BJ (cell line): ENCODE measurements at regions not wholly inside any gene's neighbourhood (a gene's known extent, or its start where the extent isn't known, plus 50 kb on each side); places are given as distances from the start of the nearest gene placed in this dataset.

Source experiments
- CTCF ChIA-PET: fragments of 350-600 bp; formaldehyde crosslinking; extraction: SDS; loops from one replicate; lab custom pipeline; 2021; ENCODE audit warnings: antibody characterized with exemption, inconsistent platforms; lab: Yijun Ruan, JAX
- POLR2A ChIA-PET: fragments of 300-600 bp; sonication (Branson Sonifier 250); formaldehyde crosslinking; extraction: SDS; loops from one replicate; lab custom pipeline; 2021; ENCODE audit warnings: antibody characterized with exemption; lab: Charles Lee
- DNase-seq: peaks from one replicate; pipeline ENCODE4 v3.0.0-alpha.2; 2011; ENCODE audit warnings: low read depth
- H3K27me3 ChIP-seq: 2 replicates; pipeline ENCODE4 v1.6.0; 2011; ENCODE audit warnings: low read length; ENCODE audit not compliant: control insufficient read depth, insufficient read depth
- H3K36me3 ChIP-seq: 2 replicates; pipeline ENCODE4 v1.5.1; 2011; ENCODE audit warnings: low read length; ENCODE audit not compliant: control insufficient read depth, insufficient read depth
- H3K4me3 ChIP-seq: 2 replicates; pipeline ENCODE4 v1.5.1; 2011; ENCODE audit warnings: low read depth, mild to moderate bottlenecking, control low read depth, low read length
- CTCF ChIP-seq: IDR thresholded peaks from 2 replicates; pipeline ENCODE4 v1.5.1; 2011; ENCODE audit warnings: low read depth, mild to moderate bottlenecking, control low read depth, inconsistent platforms, low read length, moderate library complexity; ENCODE audit not compliant: insufficient read depth

DNA sequence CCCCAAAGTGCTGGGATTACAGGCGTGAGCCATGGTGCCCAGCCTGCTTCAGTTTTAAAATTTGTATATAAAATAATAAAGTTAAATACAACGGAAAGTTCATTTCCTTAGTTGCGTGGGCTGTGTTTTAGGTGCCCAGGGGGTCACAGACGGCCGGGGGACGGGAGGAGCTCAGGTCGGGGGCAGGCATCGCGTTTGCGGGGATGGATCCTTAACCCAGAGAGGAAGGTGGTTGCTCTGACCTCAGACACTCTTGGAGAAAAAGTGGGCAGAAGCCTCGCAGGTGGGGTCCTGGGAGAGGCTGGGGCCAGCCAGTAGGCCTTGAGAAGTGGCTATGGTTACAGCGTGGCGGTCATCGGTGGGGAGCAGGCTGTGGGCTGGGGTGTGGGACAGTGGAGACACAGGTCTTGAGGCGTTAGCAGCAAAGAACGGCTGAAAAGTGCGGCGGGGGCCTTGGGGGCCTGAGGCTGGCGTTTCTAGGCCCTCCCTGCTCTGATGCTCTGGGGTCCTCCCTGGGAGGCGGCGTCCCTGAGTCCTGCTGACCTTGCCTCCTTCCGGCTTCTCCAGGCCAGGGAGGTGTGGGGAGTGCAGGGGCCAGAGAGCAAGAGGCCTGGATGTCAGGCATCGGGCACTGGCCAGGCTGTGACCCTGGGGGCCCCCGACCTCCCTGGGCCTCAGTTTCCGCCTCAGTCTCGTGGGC, 54.4 kb downstream of the UNCX start:
- ChIA-PET POLR2A (no interaction called here), CTCF (no interaction called here)
- Histone ChIP-seq H3K4me3 (no peak overlapping the region), H3K27me3 (peaks cover 10% of the 10 kb centered on the region), H3K36me3 (no peaks in the 10 kb centered on the region)
- no peak for DNase-seq
- no peak for TF ChIP-seq CTCF

DNA sequence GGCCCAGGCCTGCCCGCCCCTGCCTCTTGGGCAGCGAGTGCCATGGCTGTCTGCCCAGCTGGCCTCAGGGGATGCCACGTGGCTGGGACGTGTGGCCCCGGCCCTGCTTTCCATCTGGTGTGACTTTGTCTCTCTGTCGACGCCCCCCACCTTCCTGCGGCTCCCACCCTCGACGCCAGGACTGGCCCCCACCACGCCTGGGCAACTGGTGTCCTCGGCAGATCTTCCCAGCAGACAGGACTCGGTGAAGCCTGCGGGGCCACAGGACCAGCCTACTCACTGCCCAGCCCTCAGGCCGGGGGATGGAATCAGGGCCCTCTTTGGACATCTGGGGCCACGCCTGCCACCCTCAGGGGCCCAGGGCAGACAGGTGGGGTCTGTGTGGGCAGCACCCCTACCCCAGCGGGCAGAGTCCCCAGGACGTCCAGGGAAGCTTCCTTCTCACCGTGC, 55.1 kb downstream of the UNCX start:
- DNase-seq, result no peak
- POLR2A ChIA-PET, result no interaction called here
- no peak for TF ChIP-seq CTCF
- Histone ChIP-seq H3K4me3 (no peak overlapping the region), H3K36me3 (no peaks in the 10 kb centered on the region), H3K27me3 (peaks cover 13% of the 10 kb centered on the region)
- CTCF ChIA-PET, result interaction anchor here (0.7 kb wide), 1 partner anchor 40 kb away, joined by 3 read pairs; no protein-coding TSS in a partner anchor

GRCh38 chr7:1288390-1288995, 55.8 kb downstream of the UNCX start:
- no peaks in the 10 kb centered on the region for H3K36me3 ChIP-seq
- DNase-seq, result no peak
- ChIA-PET POLR2A (no interaction called here), CTCF (interaction anchor here (0.7 kb wide), 1 partner anchor 41 kb away, joined by 3 read pairs; no protein-coding TSS in a partner anchor)
- H3K27me3 ChIP-seq, result peaks cover 13% of the 10 kb centered on the region
- no peak for TF ChIP-seq CTCF
- no peak overlapping the region for H3K4me3 ChIP-seq

DNA sequence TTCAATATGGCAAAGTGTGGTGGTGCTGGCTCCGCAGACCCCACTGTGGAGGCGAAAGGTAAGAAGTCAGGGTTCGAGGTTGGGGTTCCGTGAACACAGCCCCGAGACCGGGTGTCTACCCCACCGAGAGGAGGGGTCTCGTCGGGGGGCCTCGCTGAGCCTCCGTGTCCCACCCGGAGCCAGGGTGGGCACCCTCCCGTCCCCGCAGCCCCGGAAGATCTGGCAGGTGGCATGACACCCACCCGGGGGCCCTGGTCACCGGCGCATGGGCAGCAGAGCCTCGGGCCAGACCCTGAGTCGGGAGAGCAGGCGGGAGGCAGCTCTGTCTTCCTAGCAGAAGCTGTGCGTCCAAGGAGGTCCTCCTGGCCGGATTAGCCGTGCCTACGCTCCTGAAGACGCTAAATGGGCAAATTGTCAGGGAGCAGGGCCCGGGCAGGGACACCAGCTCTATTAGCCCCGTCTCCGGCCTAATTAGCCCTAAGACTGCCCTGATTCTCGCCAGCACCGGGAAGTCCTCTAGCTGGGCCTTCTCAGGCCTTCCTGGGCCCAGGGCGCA, 56.4 kb downstream of the UNCX start:
- POLR2A ChIA-PET, result no interaction called here
- DNase-seq, result no peak
- no peak for TF ChIP-seq CTCF
- Histone ChIP-seq H3K4me3 (no peak overlapping the region), H3K27me3 (peaks cover 13% of the 10 kb centered on the region), H3K36me3 (no peaks in the 10 kb centered on the region)
- CTCF ChIA-PET, result interaction anchor here (1.0 kb wide), 1 partner anchor 12 kb away, joined by 3 read pairs; no protein-coding TSS in a partner anchor

DNA sequence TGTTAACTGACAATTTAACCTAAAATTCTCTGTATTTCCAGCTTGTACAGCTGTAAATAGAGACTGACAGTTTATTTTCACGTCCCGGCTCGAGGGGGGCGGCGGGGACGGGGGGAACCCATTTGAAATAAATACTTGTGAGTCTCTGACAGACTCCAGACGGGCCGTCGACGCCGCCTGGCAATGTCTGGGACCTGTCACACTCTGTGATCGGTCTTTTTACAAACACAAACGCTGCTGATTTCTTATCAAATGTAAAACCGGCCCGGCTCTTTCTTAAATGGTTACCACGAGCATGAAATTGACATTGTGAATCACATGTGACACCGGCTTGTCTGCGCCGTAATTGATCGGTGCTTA, 57.0 kb downstream of the UNCX start:
- Histone ChIP-seq H3K4me3 (no peak overlapping the region), H3K27me3 (peaks cover 13% of the 10 kb centered on the region), H3K36me3 (no peaks in the 10 kb centered on the region)
- DNase-seq, result no peak
- POLR2A ChIA-PET, result no interaction called here
- no peak for TF ChIP-seq CTCF
- CTCF ChIA-PET, result interaction anchor here (1.0 kb wide), 1 partner anchor 12 kb away, joined by 3 read pairs; no protein-coding TSS in a partner anchor
